ENCODE measurements at regions not wholly inside any gene's neighbourhood (a gene's known extent, or its start where the extent isn't known, plus 50 kb on each side); places are given as distances from the start of the nearest gene placed in this dataset.

DNA sequence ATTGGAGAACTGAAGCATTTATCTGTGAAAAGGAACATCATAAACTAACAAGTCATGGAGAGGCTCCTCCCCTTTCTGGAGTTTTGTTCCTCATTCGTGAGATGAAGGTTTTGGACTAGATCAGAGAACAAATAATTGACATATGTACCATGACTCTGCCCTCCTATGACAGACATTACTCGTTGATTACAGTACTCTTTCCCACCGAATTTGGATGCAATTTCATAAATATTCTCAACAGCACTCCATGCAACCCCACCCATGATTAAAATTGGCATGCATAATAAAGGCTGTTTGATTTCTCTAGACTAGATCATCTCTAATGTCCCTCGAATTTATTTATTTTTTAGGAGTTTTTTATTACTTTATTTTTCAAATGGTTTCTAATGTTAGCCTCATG lies 258.9 kb upstream of the LDB2 start:
- no peak for TF ChIP-seq POLR2A (IDR thresholded peaks at IDR 0.05)
- TF ChIP-seq, protein P1, sequence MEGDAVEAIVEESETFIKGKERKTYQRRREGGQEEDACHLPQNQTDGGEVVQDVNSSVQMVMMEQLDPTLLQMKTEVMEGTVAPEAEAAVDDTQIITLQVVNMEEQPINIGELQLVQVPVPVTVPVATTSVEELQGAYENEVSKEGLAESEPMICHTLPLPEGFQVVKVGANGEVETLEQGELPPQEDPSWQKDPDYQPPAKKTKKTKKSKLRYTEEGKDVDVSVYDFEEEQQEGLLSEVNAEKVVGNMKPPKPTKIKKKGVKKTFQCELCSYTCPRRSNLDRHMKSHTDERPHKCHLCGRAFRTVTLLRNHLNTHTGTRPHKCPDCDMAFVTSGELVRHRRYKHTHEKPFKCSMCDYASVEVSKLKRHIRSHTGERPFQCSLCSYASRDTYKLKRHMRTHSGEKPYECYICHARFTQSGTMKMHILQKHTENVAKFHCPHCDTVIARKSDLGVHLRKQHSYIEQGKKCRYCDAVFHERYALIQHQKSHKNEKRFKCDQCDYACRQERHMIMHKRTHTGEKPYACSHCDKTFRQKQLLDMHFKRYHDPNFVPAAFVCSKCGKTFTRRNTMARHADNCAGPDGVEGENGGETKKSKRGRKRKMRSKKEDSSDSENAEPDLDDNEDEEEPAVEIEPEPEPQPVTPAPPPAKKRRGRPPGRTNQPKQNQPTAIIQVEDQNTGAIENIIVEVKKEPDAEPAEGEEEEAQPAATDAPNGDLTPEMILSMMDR (IDR thresholded peaks at IDR 0.05): no peak
